Fibroblast of pulmonary artery (primary cell): ENCODE measurements at regions not wholly inside any gene's neighbourhood (a gene's known extent, or its start where the extent isn't known, plus 50 kb on each side); places are given as distances from the start of the nearest gene placed in this dataset.

Experiments used
- DNase-seq: peaks from one replicate; pipeline ENCODE4 v3.0.0-alpha.2; 2010; ENCODE audit warnings: low read depth
- H3K4me3 ChIP-seq: replicated peaks from 2 replicates; pipeline ENCODE4 v1.5.1; 2011; ENCODE audit warnings: low read depth, mild to moderate bottlenecking, control low read depth, low read length, moderate library complexity
- TF ChIP-seq, protein P1 (sequence below): IDR thresholded peaks from 2 replicates; pipeline ENCODE4 v1.5.1; 2011; ENCODE audit warnings: mild to moderate bottlenecking, control low read depth, low read length, inconsistent platforms; ENCODE audit errors: missing control alignments

DNA sequence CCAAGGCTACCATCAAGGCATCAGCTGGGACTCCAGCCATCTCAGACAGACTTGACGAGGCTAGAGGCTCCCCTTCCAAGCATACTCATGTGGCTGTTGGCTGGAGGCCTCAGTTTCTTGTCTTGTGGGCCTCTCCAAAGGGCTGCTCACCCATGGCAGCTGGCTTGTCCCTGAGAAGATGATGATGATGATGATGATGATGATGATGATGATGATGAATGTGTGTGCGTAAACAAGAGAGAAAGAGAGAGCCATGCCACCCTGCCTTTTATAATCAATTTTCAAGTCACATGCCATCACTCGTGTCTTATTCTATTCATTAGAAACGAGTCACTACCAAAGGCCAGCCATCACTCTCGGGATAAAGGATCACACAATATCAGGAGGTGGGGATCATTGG lies 60.5 kb upstream of the ADGRG2 start:
- H3K4me3 ChIP-seq: no peak overlapping the region
- TF ChIP-seq, protein P1, sequence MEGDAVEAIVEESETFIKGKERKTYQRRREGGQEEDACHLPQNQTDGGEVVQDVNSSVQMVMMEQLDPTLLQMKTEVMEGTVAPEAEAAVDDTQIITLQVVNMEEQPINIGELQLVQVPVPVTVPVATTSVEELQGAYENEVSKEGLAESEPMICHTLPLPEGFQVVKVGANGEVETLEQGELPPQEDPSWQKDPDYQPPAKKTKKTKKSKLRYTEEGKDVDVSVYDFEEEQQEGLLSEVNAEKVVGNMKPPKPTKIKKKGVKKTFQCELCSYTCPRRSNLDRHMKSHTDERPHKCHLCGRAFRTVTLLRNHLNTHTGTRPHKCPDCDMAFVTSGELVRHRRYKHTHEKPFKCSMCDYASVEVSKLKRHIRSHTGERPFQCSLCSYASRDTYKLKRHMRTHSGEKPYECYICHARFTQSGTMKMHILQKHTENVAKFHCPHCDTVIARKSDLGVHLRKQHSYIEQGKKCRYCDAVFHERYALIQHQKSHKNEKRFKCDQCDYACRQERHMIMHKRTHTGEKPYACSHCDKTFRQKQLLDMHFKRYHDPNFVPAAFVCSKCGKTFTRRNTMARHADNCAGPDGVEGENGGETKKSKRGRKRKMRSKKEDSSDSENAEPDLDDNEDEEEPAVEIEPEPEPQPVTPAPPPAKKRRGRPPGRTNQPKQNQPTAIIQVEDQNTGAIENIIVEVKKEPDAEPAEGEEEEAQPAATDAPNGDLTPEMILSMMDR: no peak
- DNase-seq: no peak

DNA sequence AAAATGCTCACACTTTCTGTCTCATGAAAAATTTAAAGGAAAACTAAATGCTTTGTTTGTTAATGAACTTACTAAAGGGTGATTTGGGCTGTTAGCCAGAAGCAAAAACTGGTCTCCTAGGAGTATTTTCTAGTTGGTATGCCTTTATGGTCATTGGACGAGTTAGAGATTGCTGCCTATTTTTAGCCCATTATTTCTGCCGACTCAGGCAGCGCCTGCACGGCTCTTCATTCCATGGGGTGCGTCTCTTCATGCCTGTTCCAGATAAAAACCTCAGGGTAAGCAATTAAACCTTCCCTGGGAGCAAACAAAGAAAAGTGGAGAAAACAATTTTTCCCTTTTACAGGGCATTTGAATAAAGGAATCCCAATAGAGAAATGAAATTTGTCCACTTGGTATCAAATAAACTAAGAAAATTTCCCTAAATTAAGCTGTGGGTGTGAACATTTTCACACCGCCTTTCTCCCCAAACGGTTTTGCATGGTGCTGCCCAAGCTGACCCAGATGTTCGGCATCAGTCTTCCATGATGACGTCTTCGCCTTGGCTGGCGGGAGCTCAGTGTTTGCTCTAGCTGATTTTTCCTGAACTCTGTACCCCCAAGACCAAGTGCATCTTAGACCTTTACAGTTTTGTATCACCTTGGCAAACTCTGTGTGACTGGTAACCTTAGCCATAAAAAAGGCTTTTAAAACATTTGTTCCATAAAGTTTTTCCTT lies 61.7 kb upstream of the ADGRG2 start:
- DNase-seq: no peak
- H3K4me3 ChIP-seq: no peak overlapping the region
- TF ChIP-seq, protein P1: no peak

DNA sequence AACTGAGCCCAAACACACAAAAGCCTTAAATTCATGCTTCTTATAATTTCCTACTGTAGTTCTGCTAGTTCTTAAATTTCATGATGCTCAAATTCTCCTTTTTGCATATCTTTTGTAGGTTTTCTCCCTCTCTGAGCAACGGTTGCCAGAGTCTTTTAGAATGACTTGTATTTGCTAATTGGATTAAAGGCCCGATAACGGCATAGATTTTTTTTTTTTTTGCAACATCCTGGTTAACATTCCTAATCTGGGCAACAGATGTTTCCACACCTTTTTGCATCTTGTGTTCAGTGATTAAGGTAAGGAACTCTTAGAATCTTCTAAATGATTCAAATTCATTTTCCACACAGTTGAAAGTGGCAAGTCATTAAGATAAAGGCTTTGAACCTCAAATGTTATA lies 66.3 kb upstream of the ADGRG2 start:
- DNase-seq: no peak
- H3K4me3 ChIP-seq: no peak overlapping the region
- TF ChIP-seq, protein P1: no peak

DNA sequence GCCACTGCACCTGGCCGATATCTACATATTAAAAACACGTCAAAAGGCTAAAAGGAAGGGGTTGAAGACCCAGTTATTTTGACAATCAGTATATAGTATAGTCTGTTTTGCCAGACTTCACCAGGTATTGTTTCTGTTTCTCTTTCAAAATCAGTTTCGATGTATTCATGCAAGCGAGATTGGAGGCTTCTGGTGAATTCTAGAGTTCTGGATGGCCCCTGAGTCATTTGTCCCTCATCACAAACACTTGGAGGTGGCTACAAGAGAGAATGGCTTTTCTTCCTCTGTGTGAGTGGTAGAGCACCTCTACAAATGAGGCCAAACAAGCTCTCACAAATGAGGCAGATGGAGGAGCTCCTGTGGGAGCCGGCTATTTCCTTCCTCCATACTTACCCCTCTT lies 68.6 kb upstream of the ADGRG2 start:
- H3K4me3 ChIP-seq: no peak overlapping the region
- DNase-seq: no peak
- TF ChIP-seq, protein P1: no peak

DNA sequence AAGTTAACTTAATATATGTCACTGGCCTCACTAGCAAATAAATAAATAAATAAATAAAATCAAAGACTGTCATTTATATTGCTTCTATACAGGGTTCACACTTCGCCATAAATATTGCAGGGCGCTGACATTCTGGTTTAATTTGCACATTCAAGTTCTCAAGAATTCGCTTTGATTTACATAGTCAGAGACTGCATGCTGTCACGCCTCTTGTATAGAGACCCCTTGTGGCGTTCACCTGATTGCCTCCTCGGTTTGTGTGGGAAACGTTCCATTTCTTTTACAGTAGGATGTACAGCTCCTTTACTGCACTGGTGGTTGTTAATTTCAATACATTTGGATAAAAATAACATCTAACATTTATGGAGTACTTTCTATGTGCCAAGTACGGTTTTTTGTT lies 71.3 kb upstream of the ADGRG2 start:
- TF ChIP-seq, protein P1: no peak
- no peak overlapping the region for H3K4me3 ChIP-seq
- DNase-seq: no peak

DNA sequence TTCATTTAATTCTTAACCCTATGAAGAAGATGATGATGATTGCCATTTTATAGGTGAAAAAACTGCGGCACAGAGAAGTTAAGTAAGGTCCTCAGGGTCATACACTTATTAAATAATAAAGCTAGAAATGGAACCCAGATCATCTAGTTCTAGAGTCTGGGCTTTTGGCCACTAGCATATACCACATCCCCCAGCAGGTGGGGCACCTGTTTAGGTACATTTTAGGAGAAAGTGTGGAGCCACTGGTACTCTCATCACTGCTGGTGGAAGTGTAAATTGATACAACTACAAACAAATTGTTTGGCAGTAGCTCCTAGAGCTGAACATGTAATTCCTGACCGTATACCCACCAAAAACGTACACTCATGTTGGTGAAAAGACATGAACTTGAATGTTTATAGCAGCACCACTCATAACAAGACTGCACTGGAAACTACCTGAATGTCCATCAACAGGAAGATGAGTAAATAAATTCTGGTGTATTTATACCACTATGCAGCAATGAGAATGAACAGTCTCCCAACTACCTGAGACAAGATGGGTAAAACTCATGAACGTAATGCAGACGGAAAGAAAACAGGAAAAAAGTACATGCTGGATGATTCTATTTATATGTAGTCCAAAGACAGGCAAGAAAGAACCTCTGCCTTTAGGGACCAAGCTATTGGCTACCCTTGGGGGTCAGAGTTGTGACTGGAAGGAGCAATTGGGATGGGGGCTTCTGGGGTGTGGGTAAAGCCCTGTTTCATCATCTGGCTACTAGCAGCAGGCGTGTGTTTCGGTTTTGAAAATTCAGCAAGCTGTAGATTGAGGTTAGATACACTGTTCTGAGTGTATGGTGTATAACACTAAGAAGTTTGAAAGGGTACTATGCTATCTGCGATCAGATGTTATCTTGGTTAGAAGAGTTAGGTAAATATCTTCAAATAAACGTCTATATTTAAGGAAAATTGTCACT lies 72.3 kb upstream of the ADGRG2 start:
- DNase-seq: no peak
- no peak overlapping the region for H3K4me3 ChIP-seq
- TF ChIP-seq, protein P1: no peak

DNA sequence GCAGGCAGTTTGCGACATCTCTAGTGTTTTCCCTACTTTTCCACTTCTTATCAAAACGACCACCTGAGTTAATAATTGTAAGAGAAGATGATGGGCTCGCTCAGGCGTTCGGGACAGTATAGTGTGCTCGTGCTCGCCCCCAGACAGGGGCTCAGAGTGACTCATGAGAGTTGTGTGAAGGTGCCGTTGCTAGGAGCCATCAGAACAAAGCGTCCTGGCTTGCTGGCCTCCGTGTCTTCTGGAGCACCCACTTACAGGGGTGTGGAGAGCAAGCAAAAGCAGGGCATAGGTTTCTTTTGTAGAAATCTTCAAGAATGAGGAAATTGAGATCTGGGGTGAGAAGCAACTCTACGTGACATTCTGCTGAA lies 73.0 kb upstream of the ADGRG2 start:
- DNase-seq: no peak
- TF ChIP-seq, protein P1: no peak
- no peak overlapping the region for H3K4me3 ChIP-seq
